DND-41 (cell line): ENCODE measurements at regions not wholly inside any gene's neighbourhood (a gene's known extent, or its start where the extent isn't known, plus 50 kb on each side); places are given as distances from the start of the nearest gene placed in this dataset.

Experiments
- ATAC-seq: fragments of 200-7000 bp; cut with Tn5 transposase; 3 replicates; pipeline ENCODE4 v1.9.1; 2021; ENCODE audit warnings: low read depth; ENCODE audit not compliant: insufficient read depth
- DNase-seq: peaks from one replicate; pipeline ENCODE4 v3.0.0-alpha.2; 2020
- H2AFZ ChIP-seq: 2 replicates; pipeline ENCODE4 v1.6.0; 2012; ENCODE audit warnings: low read depth, low read length
- H3K27ac ChIP-seq: 2 replicates; pipeline ENCODE4 v1.5.1; 2012; ENCODE audit warnings: low read length, inconsistent platforms
- H3K27me3 ChIP-seq: fragments of 200-600 bp; sonication (generic); 2 replicates; pipeline ENCODE4 v1.6.0; 2012; ENCODE audit warnings: low read length, mild to moderate bottlenecking, inconsistent platforms; ENCODE audit not compliant: insufficient read depth, poor library complexity
- H3K36me3 ChIP-seq: 2 replicates; pipeline ENCODE4 v1.5.1; 2012; ENCODE audit warnings: low read length, inconsistent platforms; ENCODE audit not compliant: insufficient read depth
- H3K4me1 ChIP-seq: 2 replicates; pipeline ENCODE4 v1.5.1; 2012; ENCODE audit warnings: mild to moderate bottlenecking, low read length; ENCODE audit not compliant: insufficient read depth
- H3K4me2 ChIP-seq: 2 replicates; pipeline ENCODE4 v1.6.0; 2012; ENCODE audit warnings: mild to moderate bottlenecking, moderate library complexity, low read length, inconsistent platforms; ENCODE audit not compliant: insufficient read depth
- H3K4me3 ChIP-seq, 2 experiments: fragments of 200-600 bp in 1 of 2; shearing (Covaris generic) in 1 of 2; 2 replicates each; pipeline ENCODE4 v1.5.1; 2012 to 2016; ENCODE audit warnings: inconsistent platforms in 2 of 2, low read length in 2 of 2, mild to moderate bottlenecking in 2 of 2, low read depth in 1 of 2, moderate library complexity in 1 of 2
- H3K79me2 ChIP-seq: 2 replicates; pipeline ENCODE4 v1.6.0; 2012; ENCODE audit warnings: low read length, inconsistent platforms; ENCODE audit not compliant: insufficient read depth
- H3K9ac ChIP-seq: 2 replicates; pipeline ENCODE4 v1.6.0; 2012; ENCODE audit warnings: low read depth, mild to moderate bottlenecking, inconsistent platforms, low read length, moderate library complexity
- H3K9me3 ChIP-seq: 2 replicates; pipeline ENCODE4 v1.5.1; 2012; ENCODE audit warnings: low read length, moderate library complexity, mild to moderate bottlenecking, inconsistent platforms; ENCODE audit not compliant: insufficient read depth, severe bottlenecking
- H4K20me1 ChIP-seq: 2 replicates; pipeline ENCODE4 v1.6.0; 2012; ENCODE audit warnings: low read length; ENCODE audit not compliant: insufficient read depth
- CTCF ChIP-seq: IDR thresholded peaks from 2 replicates; pipeline ENCODE4 v1.5.1; 2012; ENCODE audit warnings: borderline replicate concordance, low read length, moderate library complexity, mild to moderate bottlenecking; ENCODE audit not compliant: poor library complexity, severe bottlenecking; ENCODE audit errors: extremely low read depth
- EZH2 ChIP-seq: IDR thresholded peaks from 3 replicates; pipeline ENCODE4 v1.6.1; 2012; ENCODE audit warnings: borderline replicate concordance, low read depth, mild to moderate bottlenecking, moderate library complexity, low read length, inconsistent platforms; ENCODE audit not compliant: severe bottlenecking

GRCh38 chr7:46059308-46060020 lies 138.4 kb upstream of the IGFBP3 start:
- no peaks in the 10 kb centered on the region for H3K79me2 ChIP-seq
- no peak for ATAC-seq

GRCh38 chr7:46058086-46058823 lies 137.2 kb upstream of the IGFBP3 start:
- DNase-seq, result no peak
- Histone ChIP-seq H3K9ac (no peak overlapping the region), H3K4me2 (no peak overlapping the region), H2AFZ (no peak overlapping the region), H3K4me1 (no peaks in the 10 kb centered on the region), H3K79me2 (no peaks in the 10 kb centered on the region), H3K4me3 (no peak overlapping the region), H3K9me3 (no peaks in the 10 kb centered on the region), H3K27ac (no peak overlapping the region), H4K20me1 (no peaks in the 10 kb centered on the region), H3K27me3 (no peaks in the 10 kb centered on the region), H3K36me3 (no peaks in the 10 kb centered on the region)
- TF ChIP-seq EZH2 (no peak), CTCF (no peak)
- ATAC-seq, result no peak

More at GRCh38 chr7:46059308-46060020, 138.4 kb upstream of the IGFBP3 start:
- no peaks in the 10 kb centered on the region for H4K20me1 ChIP-seq
- no peaks in the 10 kb centered on the region for H3K27me3 ChIP-seq
- H3K4me2 ChIP-seq, result no peak overlapping the region
- H3K36me3 ChIP-seq, result no peaks in the 10 kb centered on the region
- TF ChIP-seq EZH2 (no peak), CTCF (no peak)
- no peak overlapping the region for H3K4me3 ChIP-seq
- H3K27ac ChIP-seq, result no peak overlapping the region
- H3K9me3 ChIP-seq, result no peaks in the 10 kb centered on the region
- H3K9ac ChIP-seq, result no peak overlapping the region
- no peak overlapping the region for H2AFZ ChIP-seq
- no peaks in the 10 kb centered on the region for H3K4me1 ChIP-seq
- no peak for DNase-seq

DNA sequence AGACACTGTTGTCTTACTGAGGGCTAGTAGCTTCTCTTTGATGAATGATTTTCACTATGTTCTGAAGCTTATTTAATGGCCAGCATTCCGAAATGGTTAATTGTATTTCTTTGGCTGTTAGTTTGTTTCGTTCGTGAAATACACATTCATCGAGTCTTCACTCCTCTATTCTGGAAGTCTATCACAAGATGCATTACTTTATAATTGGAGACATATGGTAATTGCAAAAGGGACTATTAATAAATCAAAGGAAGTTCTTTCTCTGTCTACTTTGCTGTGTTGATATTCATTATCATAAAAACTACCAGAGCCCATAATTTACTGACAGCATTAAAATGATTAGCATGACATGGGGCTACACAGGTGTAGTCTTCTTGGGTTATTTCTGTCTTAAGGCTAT lies 133.8 kb upstream of the IGFBP3 start:
- Histone ChIP-seq H2AFZ (no peak overlapping the region), H3K27me3 (no peaks in the 10 kb centered on the region), H3K9ac (no peak overlapping the region), H3K36me3 (no peaks in the 10 kb centered on the region), H3K9me3 (no peaks in the 10 kb centered on the region), H3K79me2 (no peaks in the 10 kb centered on the region), H3K4me3 (no peak overlapping the region), H4K20me1 (no peaks in the 10 kb centered on the region), H3K27ac (no peak overlapping the region), H3K4me1 (no peaks in the 10 kb centered on the region), H3K4me2 (no peak overlapping the region)
- DNase-seq (no peak), ATAC-seq (no peak)
- TF ChIP-seq EZH2, result no peak
- TF ChIP-seq CTCF, result no peak
